ENCODE measurements at regions not wholly inside any gene's neighbourhood (a gene's known extent, or its start where the extent isn't known, plus 50 kb on each side); places are given as distances from the start of the nearest gene placed in this dataset.

DNA sequence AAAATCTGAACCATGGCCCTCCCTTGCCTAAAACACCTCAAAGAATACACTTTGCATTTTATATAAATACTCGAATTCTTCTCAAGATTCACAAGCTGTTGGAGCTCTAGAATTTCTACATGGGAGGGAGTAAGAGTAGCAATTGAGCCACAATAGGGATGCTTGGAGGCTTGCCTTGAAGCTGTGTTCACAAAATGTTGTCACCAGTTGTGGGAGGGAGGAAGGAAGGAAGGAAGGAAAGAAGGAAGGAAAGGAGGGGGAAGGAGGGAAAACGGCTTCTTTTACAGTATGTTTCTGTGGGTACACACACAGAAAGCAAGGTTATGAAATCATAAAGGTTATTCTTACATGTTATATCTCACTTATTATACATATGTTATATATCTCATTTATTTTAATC is 128.6 kb upstream of the PEG3 start:
- no peak for DNase-seq (ENCODE audit: low read depth in 2 of 2)
- H3K4me3 ChIP-seq (replicated peaks in 1 of 2; ENCODE audit: low read depth in 2 of 2, low read length in 2 of 2) = no peak overlapping the region
- TF ChIP-seq, protein P1, sequence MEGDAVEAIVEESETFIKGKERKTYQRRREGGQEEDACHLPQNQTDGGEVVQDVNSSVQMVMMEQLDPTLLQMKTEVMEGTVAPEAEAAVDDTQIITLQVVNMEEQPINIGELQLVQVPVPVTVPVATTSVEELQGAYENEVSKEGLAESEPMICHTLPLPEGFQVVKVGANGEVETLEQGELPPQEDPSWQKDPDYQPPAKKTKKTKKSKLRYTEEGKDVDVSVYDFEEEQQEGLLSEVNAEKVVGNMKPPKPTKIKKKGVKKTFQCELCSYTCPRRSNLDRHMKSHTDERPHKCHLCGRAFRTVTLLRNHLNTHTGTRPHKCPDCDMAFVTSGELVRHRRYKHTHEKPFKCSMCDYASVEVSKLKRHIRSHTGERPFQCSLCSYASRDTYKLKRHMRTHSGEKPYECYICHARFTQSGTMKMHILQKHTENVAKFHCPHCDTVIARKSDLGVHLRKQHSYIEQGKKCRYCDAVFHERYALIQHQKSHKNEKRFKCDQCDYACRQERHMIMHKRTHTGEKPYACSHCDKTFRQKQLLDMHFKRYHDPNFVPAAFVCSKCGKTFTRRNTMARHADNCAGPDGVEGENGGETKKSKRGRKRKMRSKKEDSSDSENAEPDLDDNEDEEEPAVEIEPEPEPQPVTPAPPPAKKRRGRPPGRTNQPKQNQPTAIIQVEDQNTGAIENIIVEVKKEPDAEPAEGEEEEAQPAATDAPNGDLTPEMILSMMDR (IDR thresholded peaks at IDR 0.05; ENCODE audit: low read depth, low read length) = no peak

- H3K4me3 ChIP-seq (replicated peaks in 1 of 2; ENCODE audit: low read depth in 2 of 2, low read length in 2 of 2) = no peak overlapping the region
- TF ChIP-seq, protein P1 (IDR thresholded peaks at IDR 0.05; ENCODE audit: low read depth, low read length) = no peak
- no peak for DNase-seq (ENCODE audit: low read depth in 2 of 2)
Observed at GRCh38 chr19:56969759-56970178, 129.2 kb upstream of the PEG3 start.

- TF ChIP-seq, protein P1 (IDR thresholded peaks at IDR 0.05; ENCODE audit: low read depth, low read length) = no peak
- H3K4me3 ChIP-seq (replicated peaks in 1 of 2; ENCODE audit: low read depth in 2 of 2, low read length in 2 of 2) = no peak overlapping the region
- DNase-seq (ENCODE audit: low read depth in 2 of 2) = no peak
Observed at GRCh38 chr19:56971230-56971629, 130.7 kb upstream of the PEG3 start.

DNA sequence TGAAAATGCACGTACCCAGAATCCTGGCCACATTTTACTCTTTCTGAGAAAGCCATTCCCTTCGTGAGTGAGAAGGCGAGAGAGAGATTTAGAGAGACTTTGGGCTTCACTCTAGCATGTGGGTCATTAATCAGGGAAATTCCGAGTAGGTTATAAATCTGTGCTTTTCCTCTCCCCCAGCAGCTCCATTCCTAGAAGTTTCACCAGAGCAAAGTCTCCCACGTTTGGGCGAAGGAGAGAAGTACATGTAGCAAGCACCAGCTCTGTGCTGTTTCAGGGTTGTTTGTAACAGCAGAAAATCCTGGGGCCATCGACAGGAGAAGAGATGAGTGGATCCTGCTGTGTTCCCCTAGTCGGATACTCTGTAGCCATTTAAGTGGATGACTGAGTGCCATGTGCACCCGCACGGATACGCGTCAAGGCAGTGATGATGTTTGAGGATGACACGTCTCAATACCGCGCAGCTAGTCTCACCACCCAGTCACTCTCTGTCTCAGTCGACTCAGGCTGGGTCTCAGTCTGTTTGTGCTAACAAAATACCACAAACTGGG is 131.8 kb upstream of the PEG3 start:
- no peak for DNase-seq (ENCODE audit: low read depth in 2 of 2)

DNA sequence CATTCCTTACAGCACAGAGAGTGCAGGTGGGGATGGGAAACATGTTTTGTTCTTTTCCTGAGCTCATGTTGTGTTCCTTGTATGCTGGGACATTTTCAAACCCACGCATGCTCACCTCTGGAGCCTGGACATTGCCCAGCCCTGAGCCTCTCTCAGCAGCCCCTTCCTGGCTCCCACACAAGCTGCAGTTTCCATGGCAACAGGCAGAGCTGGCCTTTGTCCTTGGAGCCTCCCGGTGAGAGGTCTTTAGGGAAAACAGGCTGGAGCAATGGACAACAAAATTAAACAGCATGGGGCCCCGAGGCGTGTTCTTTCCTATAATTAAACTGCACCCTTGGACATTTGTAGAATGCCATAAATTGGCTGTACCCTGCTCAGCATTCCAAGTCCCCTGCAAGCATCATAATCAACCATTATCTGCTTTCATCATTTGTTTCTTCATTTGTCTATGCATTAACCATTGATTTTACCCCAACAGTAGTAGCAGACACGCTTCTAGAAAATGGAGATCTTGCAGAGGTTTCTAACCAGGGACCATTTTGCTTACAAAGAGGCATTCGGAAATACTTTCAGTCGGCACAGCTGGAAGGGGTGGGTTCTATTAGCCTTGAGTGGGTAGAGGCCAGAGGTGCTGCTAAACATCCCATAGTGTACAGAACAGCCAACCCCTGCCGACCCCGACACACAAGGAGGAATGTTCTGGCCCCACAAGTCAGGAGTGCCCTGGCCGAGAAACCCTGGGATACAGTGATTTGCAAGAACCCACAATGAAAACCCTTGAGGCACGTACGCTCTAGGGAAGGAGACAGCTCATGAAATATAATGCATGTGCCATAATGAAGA is 133.4 kb upstream of the PEG3 start:
- no peak for DNase-seq (ENCODE audit: low read depth in 2 of 2)
- TF ChIP-seq, protein P1 (IDR thresholded peaks at IDR 0.05; ENCODE audit: low read depth, low read length) = no peak
- H3K4me3 ChIP-seq (replicated peaks in 1 of 2; ENCODE audit: low read depth in 2 of 2, low read length in 2 of 2) = no peak overlapping the region

More for the DNA sequence above, 131.8 kb upstream of the PEG3 start:
- H3K4me3 ChIP-seq (replicated peaks in 1 of 2; ENCODE audit: low read depth in 2 of 2, low read length in 2 of 2) = no peak overlapping the region
- TF ChIP-seq, protein P1 (IDR thresholded peaks at IDR 0.05; ENCODE audit: low read depth, low read length) = no peak

GRCh38 chr19:56974556-56975207 is 134.2 kb upstream of the PEG3 start:
- DNase-seq (ENCODE audit: low read depth in 2 of 2) = no peak
- TF ChIP-seq, protein P1 (IDR thresholded peaks at IDR 0.05; ENCODE audit: low read depth, low read length) = no peak
- no peak overlapping the region for H3K4me3 ChIP-seq (replicated peaks in 1 of 2; ENCODE audit: low read depth in 2 of 2, low read length in 2 of 2)
